GM19452 (cell line): ENCODE measurements at regions not wholly inside any gene's neighbourhood (a gene's known extent, or its start where the extent isn't known, plus 50 kb on each side); places are given as distances from the start of the nearest gene placed in this dataset.
"Not testable (repeated sequence)": the region's sequence is repeated elsewhere in the genome, so short reads cannot be mapped to it uniquely, and the experiment has no call there.

Source experiments
- ATAC-seq: cut with Tn5 transposase; IDR thresholded peaks from one replicate; pipeline ENCODE4 v1.9.1; 2021; ENCODE audit not compliant: unreplicated experiment

DNA sequence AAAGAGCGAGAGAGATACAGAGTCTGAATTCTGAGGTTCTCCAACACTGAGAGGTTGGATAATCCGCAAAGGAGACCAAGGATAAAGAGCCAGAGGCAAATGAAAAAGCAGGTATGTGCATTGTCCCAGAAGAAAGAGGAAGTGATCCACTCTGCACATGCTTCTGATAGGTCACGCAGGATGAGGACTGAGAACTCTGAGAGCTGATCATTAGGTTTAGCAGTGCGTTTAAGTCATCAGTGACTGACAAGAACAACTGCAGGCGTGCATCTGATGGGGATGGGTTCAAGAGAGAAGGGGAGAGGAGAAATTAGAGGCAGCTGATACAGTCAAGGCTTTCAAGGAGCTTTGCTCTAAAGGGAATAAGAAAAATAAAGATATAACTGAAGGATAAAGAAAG is 301.2 kb upstream of the SGK1 start:
- ATAC-seq = peak; percentile 80

DNA sequence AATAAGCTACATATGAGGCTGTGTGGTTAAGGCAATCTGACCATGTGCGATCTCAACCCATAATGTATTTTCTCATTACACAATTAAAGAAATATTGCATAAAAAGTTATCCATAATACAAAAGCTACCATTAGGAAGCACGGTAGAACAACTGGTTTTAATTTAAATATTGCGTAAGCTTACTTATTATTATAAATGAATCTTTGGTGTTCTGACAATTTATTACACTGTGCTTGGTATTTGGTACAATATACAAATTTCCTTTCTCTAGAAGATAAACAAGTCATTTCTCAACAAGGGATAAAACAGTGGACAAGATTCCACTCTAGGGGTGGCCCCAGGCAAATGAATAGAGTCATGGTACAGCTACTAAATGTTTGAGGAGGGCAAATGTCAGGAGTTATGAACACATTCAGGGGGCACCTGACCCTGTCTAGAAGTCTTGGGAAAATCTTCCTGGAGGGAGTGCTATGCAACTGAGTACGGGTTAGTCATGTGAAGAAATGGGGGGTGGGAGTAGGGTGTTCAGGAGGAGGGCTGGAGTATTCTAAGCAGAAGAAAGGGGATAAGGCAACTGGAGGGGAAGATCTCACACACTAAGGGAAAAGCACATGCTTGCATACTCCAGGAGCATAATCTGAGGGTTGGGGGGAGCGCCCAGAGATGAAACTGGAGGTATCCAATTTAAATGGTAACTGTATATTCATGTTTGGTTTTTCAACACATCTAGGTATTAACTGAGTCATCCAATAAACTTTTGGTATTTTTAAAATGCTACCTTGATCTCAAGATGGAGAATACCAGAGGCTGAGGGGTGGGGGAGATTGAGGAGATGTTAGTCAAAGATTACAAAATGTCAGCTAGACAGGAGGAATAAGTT is 296.9 kb upstream of the SGK1 start:
- no peak for ATAC-seq

DNA sequence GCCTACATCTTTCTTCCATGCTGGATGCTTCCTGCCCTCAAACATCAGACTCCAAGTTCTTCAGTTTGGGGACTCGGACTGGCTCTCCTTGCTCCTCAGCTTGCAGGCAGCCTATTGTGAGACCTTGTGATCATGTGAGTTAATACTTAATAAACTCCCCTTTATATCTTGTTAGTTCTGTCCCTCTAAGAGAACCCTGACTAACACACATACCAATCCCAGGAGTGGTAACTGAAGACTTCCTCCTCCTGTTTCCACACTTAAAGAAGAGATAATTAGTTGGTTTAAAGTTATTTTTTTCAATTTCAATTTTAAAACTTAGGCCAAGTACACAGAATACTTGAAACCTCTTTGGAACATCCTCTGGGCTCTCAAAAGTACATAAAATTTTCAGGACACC is 294.2 kb upstream of the SGK1 start:
- not testable (repeated sequence) for ATAC-seq

DNA sequence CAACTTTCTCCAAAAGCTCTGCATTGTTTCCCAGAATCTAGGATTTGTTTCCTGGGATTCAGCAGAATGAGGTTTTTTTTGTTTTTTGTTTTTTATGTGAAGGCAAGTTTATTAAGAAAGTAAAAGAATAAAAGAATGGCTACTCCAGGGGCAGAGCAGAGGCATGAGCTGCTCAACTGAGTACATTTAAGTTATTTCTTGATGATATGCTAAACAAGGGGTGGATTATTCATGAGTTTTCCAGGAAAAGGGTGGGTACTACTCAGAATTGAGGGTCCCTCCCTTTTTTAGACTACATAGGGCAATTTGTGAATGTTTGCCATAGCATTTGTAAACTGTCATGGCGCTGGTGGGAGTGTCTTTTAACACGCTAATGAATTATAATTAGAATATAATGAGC is 292.5 kb upstream of the SGK1 start:
- ATAC-seq = no peak

DNA sequence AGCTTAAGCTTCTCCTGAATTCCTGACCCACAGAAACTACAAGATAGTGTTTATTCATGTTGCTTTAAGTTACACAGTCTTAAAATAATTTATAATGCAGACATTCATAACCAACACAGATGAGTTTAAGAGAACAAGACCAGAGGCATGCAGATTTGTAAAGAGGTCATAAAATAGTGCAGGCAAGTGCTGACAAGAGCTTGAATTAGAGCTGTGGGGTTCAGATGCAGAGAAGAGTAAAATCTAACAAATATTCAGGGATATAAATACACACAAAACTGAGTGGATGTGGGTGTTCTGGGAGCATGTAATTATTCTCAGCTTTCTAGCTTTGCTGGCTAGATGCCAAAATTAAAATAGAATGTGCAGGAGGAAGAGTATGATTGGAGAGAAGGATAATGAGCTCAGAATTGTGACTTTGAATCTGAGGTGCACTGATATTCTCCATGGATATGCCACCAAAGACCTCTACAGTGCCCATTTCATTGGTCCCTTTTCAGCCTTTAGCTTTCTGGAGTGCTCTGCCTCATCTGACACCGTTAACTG is 291.9 kb upstream of the SGK1 start:
- ATAC-seq = no peak

DNA sequence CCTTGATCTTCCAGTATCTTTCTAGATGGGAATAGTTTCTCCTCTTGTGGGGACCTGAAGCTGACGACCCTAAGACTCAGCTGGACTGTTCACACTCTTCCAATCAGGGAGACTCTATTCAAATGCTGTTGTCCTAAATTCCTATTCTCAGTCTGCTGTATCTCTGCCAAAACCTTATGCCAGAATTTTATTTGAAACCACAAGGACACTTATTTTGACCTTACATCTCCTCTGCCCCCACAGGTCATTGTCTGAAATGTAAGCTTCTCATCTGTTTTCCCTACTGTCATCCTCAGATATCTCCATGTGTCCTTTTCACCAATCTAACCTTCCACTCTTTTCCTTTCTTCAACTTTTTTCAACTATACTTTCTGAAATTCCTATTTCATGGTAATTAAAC is 289.5 kb upstream of the SGK1 start:
- ATAC-seq = no peak

DNA sequence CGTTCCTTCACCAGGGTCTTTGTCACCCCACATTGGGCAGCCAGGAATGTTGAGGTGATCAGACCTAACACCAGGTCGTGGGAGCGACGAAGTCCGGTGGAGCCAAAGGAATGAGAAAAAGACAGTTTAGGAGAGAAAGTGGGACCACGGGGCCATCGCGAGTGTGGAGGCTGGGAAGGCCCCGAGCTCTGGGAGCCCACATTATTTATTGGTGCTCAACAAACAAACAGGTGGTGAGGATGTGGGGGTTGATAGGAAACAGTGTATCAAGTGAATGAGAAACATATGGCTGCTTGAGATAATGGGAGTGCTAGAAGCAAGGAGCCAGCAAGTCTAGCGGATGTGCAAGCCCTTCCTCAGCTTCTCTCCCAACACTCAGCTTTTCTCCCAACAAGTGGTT is 287.1 kb upstream of the SGK1 start:
- no peak for ATAC-seq

DNA sequence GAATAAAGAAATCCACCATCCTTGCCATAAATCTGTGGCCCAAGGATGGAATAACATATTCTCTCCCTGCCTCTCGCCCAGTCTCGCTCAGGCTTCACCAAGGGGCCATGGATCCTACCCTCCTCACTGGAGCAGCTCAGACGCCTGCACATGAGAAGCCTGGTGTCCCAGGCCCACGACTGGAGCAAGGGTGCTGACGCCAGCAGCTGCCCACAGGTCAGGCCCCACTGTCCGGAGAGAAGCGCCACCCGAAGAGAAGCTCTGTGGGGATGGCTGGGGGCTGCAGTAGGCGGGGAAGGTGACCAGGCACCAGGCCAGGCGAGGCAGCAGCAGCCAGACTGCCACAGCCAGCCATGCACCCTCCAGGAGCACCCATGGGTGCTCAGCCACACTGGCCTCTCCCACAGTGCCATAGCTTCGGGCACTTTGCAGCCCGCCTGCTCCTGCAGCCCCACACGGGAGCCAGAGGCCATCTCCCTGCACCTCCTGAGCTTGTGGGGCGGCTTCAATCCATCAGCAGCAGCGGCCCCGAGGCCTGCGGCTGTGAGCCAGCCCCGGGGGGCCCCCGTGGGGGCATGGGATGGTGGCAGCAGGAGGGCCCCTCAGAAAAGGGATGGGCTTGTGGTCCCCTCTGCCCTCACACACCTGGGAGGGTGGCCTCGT is 286.2 kb upstream of the SGK1 start:
- no peak for ATAC-seq

DNA sequence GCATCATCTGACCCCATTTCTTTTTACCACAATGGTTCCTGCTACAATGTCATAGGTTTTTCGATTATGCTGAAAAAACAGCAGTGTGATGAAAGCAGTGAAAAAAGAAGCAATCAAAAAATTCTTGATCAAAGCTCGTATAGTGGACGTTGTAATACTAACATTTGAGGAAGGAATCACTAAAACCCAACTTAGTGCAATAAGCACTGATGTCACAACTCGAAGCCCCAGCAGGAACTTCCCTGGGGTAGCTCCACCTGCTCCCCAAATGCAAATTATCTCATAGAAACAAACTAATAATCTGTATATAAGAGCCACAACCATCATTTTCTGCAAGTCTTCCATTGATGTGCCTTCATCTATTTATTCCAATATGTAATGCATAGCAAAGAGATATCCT is 285.6 kb upstream of the SGK1 start:
- ATAC-seq = no peak

DNA sequence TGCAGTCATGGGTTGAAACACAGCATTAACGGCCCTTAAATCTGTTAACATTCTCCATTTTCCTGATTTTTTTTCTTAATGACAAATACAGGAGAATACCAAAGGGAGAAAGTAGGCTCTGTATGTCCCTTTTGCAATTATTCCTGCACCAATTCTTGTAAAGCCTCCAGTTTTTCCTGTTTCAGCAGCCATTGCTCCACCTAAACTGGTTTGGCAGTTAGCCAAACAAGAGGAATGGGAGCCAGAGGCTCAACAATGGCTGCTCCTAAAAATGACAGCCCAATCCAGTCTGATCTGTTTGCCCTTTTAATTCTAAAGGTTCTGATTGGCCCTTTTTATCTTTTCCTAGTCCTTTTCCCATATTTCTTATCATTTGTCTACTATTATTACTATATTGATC is 284.2 kb upstream of the SGK1 start:
- no peak for ATAC-seq

DNA sequence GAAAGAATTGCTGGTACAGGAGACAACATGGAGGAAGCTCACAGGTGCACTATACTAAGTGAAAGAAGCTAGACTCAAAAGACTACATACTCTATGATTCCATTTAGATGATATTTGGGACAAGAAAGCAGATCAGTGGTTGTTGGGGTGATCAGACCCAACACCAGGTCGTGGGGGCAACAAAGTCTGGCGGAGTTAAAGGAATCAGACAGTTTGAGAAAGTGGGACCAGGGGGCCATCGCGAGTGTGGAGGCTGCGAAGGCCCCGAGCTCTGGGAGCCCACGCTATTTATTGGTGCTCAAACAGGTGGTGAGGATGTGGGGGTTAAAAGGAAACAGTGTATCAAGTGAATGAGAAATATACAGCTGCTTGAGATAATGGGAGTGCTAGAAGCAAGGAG is 282.8 kb upstream of the SGK1 start:
- ATAC-seq = no peak

DNA sequence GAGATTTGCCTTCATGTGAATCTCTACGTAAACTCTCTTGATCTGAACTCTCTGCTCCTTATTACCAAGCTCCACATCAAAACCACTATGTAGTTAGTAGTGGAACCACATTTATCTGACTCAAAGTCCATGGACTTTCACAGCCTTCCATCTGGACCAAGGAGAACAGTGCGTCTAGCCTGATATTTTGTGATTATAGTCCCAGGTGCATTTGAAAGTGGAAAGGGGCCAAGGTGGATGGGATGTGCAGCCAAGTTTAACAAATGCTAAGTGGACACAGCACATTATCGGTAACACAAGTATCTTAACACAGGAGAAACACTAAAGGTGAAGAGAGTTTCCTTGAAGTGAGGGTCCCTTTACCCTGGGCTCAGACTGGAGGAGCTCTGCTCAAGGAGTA is 281.2 kb upstream of the SGK1 start:
- ATAC-seq = no peak

DNA sequence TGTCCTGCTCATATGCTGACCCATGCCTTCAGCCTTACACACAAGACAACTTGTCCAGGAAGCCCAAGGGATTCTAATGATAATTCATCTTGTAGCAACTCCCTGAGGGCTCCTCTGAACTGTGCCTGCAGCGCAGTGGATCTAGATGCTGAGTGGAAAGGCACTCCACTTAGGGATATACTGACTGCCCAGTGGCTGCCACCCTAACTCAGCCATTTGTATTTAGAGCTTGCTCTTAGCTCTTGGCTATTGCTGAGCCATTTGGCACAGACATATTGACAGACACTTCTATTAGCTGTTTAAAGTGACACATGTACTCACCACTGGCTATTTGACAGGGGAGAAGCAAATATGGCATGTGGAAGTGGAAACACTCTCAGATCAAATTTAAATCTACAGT is 278.3 kb upstream of the SGK1 start:
- no peak for ATAC-seq

DNA sequence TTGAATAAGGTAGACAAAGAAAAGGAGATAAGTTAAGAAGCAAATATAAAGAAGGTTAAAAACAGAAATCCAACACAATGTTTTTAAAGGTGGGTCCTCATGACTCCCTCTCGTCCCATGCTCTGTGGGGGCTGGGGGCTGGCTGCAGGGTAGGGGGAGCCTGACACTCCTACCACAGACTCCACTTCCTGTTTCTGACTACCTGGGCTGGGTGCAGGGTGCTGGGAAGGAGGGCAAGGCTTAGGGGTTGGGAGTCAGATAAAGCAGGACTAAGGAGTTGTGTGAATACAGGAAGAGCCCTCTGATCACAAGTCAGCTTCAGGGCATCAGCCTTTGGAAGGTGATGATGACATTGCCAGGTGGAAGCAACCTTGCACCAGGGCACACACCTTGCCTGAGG is 277.0 kb upstream of the SGK1 start:
- no peak for ATAC-seq

DNA sequence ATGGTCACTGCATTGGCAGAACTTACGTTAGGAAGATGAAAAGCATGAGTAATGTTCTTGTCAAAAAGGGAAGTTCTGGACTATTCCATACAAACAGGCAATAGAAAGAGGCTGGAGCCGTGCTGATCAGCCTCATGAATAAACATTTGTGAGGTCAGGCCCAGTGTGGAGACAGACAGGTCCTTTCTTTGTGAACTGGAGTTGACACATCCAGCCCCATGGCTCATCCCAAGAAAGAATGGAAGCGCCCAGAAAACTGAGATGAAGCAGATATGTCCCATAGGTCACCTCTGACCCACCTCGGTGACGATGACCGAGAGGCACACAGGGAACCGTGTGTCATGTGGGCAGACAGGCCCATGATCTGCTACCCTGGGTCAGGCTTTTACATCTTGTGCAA is 276.0 kb upstream of the SGK1 start:
- no peak for ATAC-seq

DNA sequence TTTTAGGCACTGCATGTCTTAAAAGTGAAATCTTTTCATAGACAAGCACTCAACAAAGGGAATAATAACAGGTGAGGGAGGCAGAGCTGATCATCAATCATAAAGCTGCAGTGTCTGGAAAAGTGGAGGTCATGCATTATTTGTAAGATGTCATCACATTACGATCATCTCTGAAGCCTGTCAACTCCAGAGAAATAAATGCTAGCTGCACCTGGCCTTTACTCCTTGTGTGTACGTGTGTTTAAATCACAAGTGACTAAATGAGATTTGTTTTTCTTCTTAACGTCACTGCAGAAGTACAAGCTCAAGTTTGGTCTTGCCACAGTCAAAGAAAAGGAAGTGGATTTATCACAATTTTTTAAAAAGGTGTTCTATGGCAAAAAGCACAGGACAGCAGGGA is 275.5 kb upstream of the SGK1 start:
- ATAC-seq = no peak

DNA sequence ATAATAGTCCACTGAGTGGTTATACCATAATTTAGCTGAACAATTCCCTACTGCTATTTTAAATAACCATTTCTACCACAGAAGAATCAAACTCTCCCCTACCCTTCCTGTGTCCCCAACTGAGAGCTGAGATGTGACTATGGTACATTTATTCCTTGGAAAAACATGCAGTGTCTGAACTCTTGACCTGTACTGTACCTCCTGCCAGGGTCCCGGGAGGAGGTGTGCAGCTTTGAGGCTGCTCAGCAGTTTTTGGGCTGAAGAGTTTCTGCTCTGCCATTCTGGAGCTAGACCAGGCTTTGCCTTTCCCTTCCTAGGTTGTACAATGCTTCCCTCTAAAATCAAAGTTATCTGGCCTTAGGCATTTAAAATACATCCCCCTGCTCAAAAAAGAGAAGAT is 275.1 kb upstream of the SGK1 start:
- ATAC-seq = no peak

DNA sequence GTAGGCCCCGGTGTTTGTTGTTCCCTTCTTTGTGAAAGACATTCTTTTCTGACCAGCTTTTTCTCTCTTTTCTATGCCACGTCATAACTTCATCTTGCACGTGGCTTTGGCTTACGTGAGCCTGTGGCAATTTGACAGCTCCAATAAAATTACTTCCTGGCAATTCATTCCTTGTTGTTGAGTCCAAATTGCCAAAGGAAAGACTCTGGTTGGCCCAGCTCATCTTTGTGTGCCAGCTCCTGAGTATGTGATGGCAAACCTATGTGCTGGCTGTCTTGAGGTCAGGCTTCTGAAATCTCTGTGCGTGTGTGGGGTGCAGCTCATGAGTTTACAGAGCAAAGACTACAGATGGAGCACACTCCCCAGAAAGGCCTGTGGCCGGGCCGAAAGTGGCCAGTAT is 272.5 kb upstream of the SGK1 start:
- no peak for ATAC-seq

DNA sequence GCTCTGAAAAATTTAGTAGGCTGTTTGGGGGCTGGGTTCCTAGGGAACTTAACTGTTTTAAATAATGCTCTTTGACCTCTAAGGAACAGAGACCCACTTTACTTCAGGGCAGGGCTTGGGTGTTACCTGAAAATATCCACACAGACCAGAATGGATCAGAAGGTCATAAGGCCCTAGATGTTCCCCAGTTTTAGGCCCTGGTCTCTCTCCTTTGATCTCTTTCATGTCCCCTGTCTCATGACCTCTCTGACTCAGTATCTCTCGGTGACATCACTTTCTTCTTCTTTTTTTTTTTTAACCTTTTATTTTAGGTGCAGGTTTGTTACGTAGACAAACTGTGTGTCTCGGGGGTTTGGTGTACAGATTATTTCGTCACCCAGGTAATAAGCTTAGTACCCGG is 272.1 kb upstream of the SGK1 start:
- ATAC-seq = no peak

DNA sequence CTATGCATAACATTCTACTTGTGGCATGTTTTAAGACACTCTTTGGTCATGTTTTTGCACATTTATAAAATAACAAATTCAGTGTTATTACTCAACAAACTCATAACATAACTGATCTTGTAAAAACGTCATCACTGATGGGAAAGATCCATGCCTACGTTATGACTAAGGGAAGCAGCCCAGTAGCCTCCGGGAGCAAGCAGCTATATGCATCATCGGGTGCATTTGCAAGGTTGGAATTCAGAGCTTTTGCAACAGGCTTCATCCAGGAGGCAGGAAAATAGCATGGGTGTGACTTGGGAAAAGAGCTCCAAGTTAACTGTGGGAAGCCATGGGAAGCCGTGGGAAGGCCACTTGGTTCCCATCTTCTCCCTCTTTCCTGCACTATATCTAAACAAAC is 271.6 kb upstream of the SGK1 start:
- no peak for ATAC-seq

DNA sequence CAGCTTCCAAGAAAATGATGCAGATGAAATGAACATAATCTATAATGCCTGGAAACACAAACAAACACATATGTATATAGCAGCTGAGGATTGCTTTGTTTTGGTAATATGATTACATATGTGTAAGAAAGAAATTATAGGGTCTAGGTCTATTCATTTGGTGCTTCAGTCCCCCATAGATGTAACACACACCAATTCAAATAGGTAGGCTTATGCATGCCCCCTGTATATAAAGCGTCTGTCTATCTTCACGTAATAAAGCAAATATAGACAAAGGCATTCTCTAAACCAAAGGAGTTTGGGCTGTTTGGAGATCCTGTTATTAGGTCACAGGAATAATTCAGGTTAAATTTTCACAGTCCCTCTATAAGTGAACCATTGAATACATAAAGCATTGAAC is 270.4 kb upstream of the SGK1 start:
- no peak for ATAC-seq

DNA sequence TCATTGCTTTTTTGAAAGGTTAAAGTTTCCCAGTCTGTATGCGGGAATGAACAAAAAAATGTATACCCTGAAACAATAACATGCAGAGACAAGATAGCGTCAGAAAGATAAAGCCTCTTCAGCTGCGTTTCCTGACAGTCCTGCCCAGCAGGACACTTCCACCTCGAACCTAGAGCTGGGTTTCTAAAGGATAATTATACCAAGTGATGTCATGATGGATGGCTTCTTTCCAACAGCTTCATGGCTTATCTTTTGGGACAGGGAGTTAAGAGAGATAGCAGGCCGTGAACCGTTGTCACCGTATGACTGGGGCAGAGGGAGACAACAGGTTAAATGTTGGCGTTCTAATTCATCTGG is 267.6 kb upstream of the SGK1 start:
- ATAC-seq = no peak
